ENCODE measurements at regions not wholly inside any gene's neighbourhood (a gene's known extent, or its start where the extent isn't known, plus 50 kb on each side); places are given as distances from the start of the nearest gene placed in this dataset.

- Histone ChIP-seq H3K27ac (ENCODE audit: low read length) (no peak overlapping the region), H3K27me3 (ENCODE audit: control insufficient read depth, insufficient read depth, low read length) (no peaks in the 10 kb centered on the region), H3K36me3 (ENCODE audit: control insufficient read depth, insufficient read depth, low read length) (no peaks in the 10 kb centered on the region), H3K4me3 (ENCODE audit: low read length) (no peak overlapping the region), H3K4me1 (ENCODE audit: control insufficient read depth, insufficient read depth, low read length) (no peaks in the 10 kb centered on the region), H3K9me3 (ENCODE audit: control insufficient read depth, insufficient read depth, low read length) (peaks cover 9% of the 10 kb centered on the region)
- Mint-ChIP-seq H3K9me3 (peaks cover 5 to 17% of the 10 kb centered on the region in 2 donors), H3K4me1 (no peaks in the 10 kb centered on the region), H3K36me3 (peaks cover 21% of the 10 kb centered on the region), H3K27ac (no peak overlapping the region), H3K4me3 (no peak overlapping the region), H3K27me3 (ENCODE audit: low read depth in 2 of 2) (no peaks in the 10 kb centered on the region)
- intact Hi-C loops (cut with micrococcal nuclease) = no loop called here
- TF ChIP-seq CTCF (IDR thresholded peaks at IDR 0.05) = no peak
- DNase-seq (no peak), ATAC-seq (no peak)
- 38% methylated on average over 1 of the region's 1 CpG for WGBS (ENCODE audit: insufficient coverage)
Observed at GRCh38 chrX:155715141-155715540, 102.4 kb upstream of the TMLHE start.

- Mint-ChIP-seq H3K36me3 (no peaks in the 10 kb centered on the region), H3K9me3 (peaks cover 0 to 2% of the 10 kb centered on the region in 2 donors), H3K4me3 (no peak overlapping the region), H3K27me3 (ENCODE audit: low read depth in 2 of 2) (no peaks in the 10 kb centered on the region), H3K4me1 (no peaks in the 10 kb centered on the region), H3K27ac (no peak overlapping the region)
- H3K27ac ChIP-seq (ENCODE audit: low read length) = no peak overlapping the region
- intact Hi-C loops (cut with micrococcal nuclease) = no loop called here
- no peaks in the 10 kb centered on the region for H3K4me1 ChIP-seq (ENCODE audit: control insufficient read depth, insufficient read depth, low read length)
- ATAC-seq (no peak), DNase-seq (no peak)
- no peak for TF ChIP-seq CTCF (IDR thresholded peaks at IDR 0.05)
- no CpG with 5 or more reads among the region's 1 CpG for WGBS (ENCODE audit: insufficient coverage)
- H3K9me3 ChIP-seq (ENCODE audit: control insufficient read depth, insufficient read depth, low read length) = no peaks in the 10 kb centered on the region
- H3K36me3 ChIP-seq (ENCODE audit: control insufficient read depth, insufficient read depth, low read length) = no peaks in the 10 kb centered on the region
- H3K27me3 ChIP-seq (ENCODE audit: control insufficient read depth, insufficient read depth, low read length) = no peaks in the 10 kb centered on the region
- H3K4me3 ChIP-seq (ENCODE audit: low read length) = no peak overlapping the region
Observed at GRCh38 chrX:155695419-155695818, 82.7 kb upstream of the TMLHE start.

GRCh38 chrX:155694649-155695048 lies 81.9 kb upstream of the TMLHE start:
- Mint-ChIP-seq H3K27me3 (ENCODE audit: low read depth in 2 of 2) (peaks cover 0 to 7% of the 10 kb centered on the region in 2 donors), H3K9me3 (peaks cover 0 to 2% of the 10 kb centered on the region in 2 donors), H3K27ac (no peak overlapping the region), H3K36me3 (peaks cover 4% of the 10 kb centered on the region), H3K4me1 (no peaks in the 10 kb centered on the region), H3K4me3 (no peak overlapping the region)
- H3K36me3 ChIP-seq (ENCODE audit: control insufficient read depth, insufficient read depth, low read length) = no peaks in the 10 kb centered on the region
- no peaks in the 10 kb centered on the region for H3K4me1 ChIP-seq (ENCODE audit: control insufficient read depth, insufficient read depth, low read length)
- WGBS (ENCODE audit: insufficient coverage) = 97% methylated on average over 5 of the region's 5 CpGs
- H3K27me3 ChIP-seq (ENCODE audit: control insufficient read depth, insufficient read depth, low read length) = no peaks in the 10 kb centered on the region
- no peak for TF ChIP-seq CTCF (IDR thresholded peaks at IDR 0.05)
- H3K4me3 ChIP-seq (ENCODE audit: low read length) = no peak overlapping the region
- H3K9me3 ChIP-seq (ENCODE audit: control insufficient read depth, insufficient read depth, low read length) = no peaks in the 10 kb centered on the region
- H3K27ac ChIP-seq (ENCODE audit: low read length) = no peak overlapping the region
- intact Hi-C loops (cut with micrococcal nuclease) = no loop called here
- ATAC-seq = no peak
- no peak for DNase-seq

GRCh38 chrX:155682834-155683233 lies 70.1 kb upstream of the TMLHE start:
- DNase-seq (no peak), ATAC-seq (no peak)
- intact Hi-C loops (cut with micrococcal nuclease) = no loop called here
- Mint-ChIP-seq H3K27me3 (ENCODE audit: low read depth in 2 of 2) (no peaks in the 10 kb centered on the region), H3K27ac (no peak overlapping the region), H3K9me3 (peaks cover 0 to 2% of the 10 kb centered on the region in 2 donors), H3K36me3 (no peaks in the 10 kb centered on the region), H3K4me3 (no peak overlapping the region), H3K4me1 (no peaks in the 10 kb centered on the region)
- no peak for TF ChIP-seq CTCF (IDR thresholded peaks at IDR 0.05)
- no peak overlapping the region for H3K27ac ChIP-seq (ENCODE audit: low read length)
- no peaks in the 10 kb centered on the region for H3K9me3 ChIP-seq (ENCODE audit: control insufficient read depth, insufficient read depth, low read length)
- no peaks in the 10 kb centered on the region for H3K27me3 ChIP-seq (ENCODE audit: control insufficient read depth, insufficient read depth, low read length)
- H3K4me1 ChIP-seq (ENCODE audit: control insufficient read depth, insufficient read depth, low read length) = no peaks in the 10 kb centered on the region
- 80% methylated on average over 1 of the region's 2 CpGs for WGBS (ENCODE audit: insufficient coverage)
- H3K4me3 ChIP-seq (ENCODE audit: low read length) = no peak overlapping the region
- no peaks in the 10 kb centered on the region for H3K36me3 ChIP-seq (ENCODE audit: control insufficient read depth, insufficient read depth, low read length)

Data from natural killer cell (primary cell).